ENCODE measurements at regions not wholly inside any gene's neighbourhood (a gene's known extent, or its start where the extent isn't known, plus 50 kb on each side); places are given as distances from the start of the nearest gene placed in this dataset.

- peak in 9 of 58 donors; percentile 5 to 44 (median 22) for DNase-seq
These were observed 192.8 kb downstream of the LY86 start for GRCh38 chr6:6781172-6781872.

DNA sequence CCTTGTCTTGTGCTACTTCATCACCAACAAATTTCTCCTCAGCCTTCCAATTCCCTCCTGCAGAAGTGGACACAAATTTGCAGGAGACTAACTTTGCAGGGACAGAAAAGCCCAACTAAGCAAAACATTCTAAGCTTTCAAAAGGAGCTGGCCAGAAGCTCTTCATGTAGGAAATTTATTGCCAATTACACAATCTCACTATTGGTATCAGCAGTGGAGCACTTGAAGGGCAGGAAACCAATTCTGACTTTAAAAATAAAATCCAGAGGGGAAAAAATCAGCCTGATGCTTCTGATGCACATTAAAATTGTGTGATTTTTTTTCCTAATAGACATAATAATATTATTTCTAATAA lies 193.3 kb downstream of the LY86 start:
- DNase-seq: no peak

DNA sequence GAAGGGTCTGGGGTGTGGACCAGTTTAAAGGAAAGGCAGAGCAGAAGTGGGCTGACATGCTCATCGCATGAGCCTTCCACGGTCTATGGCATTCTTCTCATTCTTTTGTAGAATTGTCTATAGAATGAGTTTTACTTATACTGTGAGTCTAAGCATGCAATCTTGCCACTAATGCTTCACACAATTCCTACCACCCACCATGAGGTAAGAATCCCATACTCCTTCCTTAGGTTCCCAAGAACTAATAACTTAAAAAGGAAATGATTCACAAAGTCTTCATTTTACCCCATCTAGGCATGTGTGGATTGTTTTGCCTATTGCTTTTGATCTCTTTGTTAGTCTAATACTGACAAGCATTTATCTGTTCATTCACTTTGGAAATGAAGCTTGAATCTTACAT lies 195.2 kb downstream of the LY86 start:
- no peak for DNase-seq

DNA sequence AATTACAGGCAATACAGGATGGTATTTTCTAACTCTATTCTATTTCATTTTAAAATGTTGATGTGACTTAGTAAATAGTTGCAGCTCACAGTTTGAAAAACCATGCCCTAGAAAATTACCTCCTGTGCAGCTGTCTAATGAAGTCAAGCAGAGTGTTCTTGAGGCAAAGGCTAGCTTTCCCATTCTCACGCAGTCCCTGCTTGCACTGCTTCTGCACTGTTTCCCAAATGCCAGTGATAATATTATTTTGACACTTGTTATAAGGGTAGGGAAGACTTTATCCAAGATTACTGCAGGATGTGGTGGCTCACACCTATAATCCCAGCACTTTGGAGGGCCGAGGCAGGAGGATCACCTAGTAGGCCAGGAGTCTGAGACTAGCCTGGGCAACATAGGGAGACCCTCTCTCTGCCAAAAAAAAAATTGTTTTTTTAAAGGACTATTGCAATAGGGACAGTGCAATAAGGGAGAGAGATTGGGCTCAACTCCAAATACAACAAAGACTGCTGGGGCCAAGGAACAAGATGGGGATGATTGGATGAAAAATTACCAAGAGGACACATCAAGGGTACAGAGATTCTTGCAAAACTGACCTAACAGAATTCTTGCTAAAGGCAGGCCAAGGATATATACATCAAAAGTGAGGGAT lies 196.1 kb downstream of the LY86 start:
- no peak for DNase-seq

- no peak for DNase-seq
These were observed 196.6 kb downstream of the LY86 start for GRCh38 chr6:6785163-6785521.

DNA sequence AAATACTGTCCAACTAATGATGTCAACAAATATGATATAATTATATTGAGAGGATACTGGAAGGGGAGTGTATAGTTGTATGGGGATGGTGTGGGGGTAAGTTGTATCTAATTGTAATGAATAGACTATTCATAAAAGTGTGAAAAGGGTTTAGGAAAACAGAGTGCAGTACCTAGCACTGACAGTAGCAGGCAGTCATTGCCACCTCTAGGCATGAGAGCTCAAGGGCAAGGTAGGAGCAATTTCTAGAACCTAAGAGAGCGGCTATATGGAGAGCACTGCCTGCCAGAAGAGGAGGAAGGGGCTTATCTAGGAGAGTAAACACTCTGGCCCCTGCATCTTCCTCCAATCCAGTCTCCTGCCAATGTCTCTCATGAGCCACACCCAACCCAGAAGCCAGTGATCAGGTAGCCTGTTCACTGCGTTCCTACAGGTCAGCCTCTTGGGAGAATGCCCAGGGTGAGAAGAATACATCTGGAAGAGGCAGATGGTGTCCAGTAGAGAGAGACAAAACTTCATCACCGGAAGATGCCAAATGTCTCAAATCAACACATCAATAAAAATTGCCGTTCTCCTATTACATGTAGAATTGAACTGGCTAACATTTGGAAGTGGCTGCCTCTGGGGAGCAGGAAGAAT lies 200.0 kb downstream of the LY86 start:
- DNase-seq: no peak

GRCh38 chr6:6790393-6790792 lies 201.9 kb downstream of the LY86 start:
- DNase-seq: no peak

DNA sequence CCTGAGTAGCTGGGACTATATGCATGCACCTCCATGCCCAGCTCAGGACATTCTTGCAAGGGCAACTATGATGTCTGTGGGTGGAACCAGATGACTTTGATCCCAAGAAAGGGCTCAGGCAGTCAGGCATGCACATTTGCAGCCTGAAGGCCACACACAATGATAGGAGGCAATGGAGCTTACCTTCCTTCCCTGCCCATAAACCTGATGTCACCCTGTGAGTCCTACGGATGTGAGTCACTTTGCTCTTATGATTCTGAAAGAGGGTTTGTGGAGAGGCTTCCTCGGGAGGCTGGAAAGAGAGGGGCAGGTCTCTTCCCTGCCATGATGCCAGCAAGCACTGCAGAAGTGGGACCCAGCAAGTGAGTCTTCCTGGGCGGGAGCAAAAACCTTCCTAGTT lies 202.4 kb downstream of the LY86 start:
- no peak for DNase-seq

DNA sequence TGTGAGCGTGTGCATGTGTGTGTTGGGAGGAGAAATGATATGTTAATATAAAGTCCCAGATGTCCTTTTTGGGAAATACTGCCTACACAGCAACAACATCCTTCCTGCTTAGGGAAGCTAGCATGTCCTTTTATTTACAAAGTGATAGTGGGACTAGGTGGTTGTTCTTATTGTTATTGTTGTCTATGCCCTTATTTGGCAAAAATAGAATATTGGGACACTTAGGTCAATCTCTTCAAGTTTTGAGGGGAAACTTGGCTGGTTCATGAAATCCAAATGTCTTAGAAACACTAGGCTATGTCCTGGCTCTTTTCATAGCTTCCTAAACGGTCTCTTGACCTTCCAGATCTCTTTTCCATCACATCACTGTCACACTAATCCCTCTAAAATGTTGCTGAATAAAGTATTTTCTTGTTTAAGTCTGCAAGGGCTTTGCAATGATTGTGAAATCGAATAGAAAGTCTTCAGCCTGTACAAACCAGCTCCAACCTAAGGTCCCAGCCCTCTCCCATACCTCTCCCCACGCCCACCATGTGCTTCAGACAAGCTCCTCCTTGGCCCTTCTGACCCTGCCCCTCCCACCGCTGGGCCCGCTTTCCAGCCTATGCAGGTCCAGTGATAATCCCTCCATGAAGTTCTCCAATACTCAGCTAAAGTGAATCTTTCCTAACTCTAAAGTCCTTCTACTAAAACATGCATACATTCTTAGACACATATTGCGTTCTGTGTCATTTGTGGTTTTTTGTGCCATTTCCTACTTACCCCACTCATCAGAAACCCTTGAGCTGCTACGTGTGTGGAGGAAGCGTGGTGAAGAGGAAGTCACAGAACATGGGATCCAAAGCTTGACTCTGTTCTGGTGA lies 205.1 kb downstream of the LY86 start:
- DNase-seq: no peak

DNA sequence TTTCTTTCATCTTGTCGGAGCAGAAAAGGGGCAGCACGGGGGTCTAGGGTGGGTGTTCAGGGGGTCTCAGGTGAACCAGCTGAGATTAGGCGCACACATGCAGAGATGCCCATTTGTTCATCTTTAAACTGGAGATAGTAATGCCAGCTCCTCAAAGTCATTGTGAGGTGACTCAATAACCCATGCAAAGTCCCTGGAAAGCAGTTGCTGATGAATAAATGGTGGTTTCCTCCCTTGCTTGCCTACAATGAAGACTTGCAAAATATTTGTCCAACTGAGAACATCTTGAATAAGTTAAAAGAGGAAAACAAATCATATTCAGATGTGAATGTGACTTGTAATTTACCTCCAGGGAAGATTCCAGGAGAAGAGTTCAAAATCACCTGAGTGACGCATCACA lies 206.9 kb downstream of the LY86 start:
- DNase-seq: no peak

DNA sequence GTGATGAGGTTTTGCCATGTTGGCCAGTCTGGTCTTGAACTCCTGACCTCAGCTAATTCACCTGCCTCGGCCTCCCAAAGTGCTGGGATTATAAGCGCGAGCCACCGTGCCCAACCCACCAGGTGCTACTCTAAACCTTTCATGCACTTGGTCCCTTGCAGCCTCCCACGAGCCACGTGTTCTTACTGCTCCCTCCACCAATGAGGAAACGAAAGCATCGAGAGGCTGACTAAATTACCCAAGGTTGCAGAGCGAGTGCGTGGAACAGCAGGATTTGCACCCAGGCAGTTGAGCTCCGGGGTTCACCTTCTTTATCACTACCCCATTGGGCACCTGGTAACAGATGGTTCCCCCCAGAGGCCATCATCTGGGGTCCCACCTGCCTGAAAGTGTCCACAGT lies 208.3 kb downstream of the LY86 start:
- DNase-seq: no peak

DNA sequence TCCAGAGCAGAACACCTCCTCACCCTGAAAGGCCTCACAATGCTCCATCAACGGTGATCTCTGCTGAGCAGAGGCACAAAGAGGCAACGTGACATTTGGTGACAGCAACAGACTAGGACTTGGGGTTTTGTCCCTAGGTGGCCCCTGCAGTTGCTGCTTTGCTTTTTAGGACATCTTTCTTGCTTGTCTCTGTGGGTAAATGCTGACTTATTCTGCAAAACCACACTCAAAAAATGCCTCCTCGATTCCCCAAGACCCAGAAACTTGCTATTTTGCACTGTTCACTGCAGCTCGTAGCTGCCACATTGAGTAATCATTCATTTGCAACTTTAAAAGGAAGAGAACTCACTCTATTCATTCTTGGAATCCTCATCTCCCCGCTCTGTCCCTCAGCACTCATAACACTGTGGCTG lies 209.9 kb downstream of the LY86 start:
- no peak for DNase-seq

DNA sequence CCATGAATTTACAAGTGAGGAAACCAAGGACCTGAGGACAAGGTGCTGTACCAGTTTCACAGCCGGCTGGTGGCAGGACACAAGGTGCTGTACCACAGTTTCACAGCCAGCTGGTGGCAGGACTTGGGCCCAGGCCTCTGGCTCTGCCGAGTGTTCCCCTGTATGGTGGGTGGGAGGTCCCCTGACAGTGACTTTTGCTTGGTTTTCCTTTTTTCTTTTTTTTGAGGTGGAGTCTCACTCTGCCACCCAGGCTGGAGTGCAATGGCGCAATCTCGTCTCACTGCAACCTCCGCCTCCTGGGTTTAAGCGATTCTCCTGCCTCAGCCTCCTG lies 212.4 kb downstream of the LY86 start:
- no peak for DNase-seq

DNA sequence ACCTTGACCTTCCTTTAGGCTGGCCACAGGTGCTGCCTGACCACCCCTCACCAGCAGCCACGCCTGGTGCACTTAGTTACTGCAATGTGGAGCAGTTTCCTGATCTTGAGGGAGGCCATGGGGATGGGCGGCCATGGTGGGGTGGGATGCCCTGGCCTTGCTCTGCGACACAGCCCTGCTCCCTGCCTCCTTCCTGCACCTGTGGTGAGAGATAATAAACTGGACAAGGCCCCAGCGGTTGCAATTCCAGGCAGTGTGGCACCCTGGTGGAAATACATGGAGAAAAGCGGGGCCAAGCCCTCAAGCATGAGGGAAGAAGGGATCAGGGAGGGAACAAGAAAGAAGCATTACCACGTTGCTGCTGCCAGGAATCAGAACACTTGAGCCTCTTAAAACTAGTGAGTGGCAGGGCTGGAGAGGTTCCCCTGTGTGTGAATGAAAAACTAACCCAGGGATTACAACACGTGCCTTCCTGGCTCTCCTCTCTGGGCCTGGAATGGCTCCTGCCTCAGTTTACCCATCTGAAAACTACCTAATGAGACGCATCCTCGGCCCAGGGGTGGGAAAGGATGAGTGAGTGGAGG lies 213.2 kb downstream of the LY86 start:
- DNase-seq: no peak

- DNase-seq: no peak
These were observed 214.9 kb downstream of the LY86 start for GRCh38 chr6:6803180-6803977.

- no peak for DNase-seq
These were observed 216.5 kb downstream of the LY86 start for GRCh38 chr6:6804843-6805615.

DNA sequence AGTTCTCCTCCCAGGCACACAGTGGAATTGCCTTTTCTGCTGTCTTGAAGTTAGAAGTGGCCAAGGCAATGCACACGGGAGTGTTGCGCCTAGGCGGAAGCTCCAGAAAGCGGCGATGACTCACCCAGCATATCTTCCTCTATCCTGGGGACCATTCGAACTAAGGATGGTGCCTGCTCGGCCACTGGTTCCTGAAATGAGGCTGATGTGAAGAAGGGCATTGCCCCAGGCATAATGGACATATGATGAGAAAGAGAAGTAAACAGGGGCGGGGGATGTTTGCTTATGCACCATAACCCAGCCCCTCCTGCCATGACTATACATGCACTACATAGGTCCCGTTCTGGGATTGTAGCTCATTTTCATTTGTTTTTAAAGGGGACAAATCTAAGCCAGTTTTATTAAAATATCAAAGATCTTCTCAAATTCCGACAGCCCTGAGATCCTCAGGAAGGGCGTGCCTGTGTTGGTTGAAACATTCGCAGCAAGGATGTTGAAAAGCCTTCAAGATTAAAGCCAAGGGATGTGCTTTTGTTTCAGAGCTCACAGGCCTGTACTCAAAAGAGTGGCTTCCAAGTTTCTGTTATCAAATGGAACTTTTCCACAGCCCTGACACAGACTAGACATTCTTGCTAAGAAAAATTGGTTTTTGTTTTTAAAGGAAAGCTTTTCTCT lies 218.5 kb downstream of the LY86 start:
- DNase-seq: peak in 16 of 58 donors; percentile 9 to 40 (median 22)

DNA sequence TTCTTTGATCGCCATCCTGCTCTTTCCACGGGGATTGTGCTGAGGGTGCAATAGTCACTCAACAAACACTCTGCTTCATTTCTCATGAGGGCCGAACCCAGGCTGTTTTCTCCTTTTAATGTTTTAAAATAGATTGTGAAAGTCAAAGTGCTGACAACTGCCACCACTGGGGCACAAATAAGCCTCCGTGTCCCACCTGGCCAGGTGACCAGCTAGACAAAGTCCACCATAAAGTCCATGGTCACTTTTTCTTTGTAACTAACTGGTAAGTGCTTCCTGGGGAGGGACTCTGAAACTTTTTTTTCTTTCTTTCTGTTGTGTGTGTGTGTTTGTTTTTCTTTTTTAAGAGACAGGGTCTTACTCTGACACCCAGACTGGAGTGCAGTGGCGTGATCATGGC lies 219.8 kb downstream of the LY86 start:
- no peak for DNase-seq

- DNase-seq: no peak
These were observed 220.4 kb downstream of the LY86 start for GRCh38 chr6:6808915-6809314.

GRCh38 chr6:6810727-6811126 lies 222.2 kb downstream of the LY86 start:
- DNase-seq: no peak
